H1 (cell line): ENCODE measurements at regions not wholly inside any gene's neighbourhood (a gene's known extent, or its start where the extent isn't known, plus 50 kb on each side); places are given as distances from the start of the nearest gene placed in this dataset.

Source experiments
- CHD1 ChIP-seq: IDR thresholded peaks from 2 replicates; pipeline ENCODE4 v1.6.1; 2012; ENCODE audit warnings: low read depth, low read length, improper control_type of control experiment
- CHD2 ChIP-seq: IDR thresholded peaks from 2 replicates; pipeline ENCODE4 v1.6.1; 2012; ENCODE audit warnings: low read length, improper control_type of control experiment
- CTCF ChIP-seq, 3 experiments: IDR thresholded peaks; 1 replicate in 2 of 3; 2 replicates in 1 of 3; pipeline versions ENCODE4 v1.5.1 to v1.6.1; 2011; ENCODE audit warnings: low read length in 3 of 3, mild to moderate bottlenecking in 3 of 3, inconsistent platforms in 2 of 3, low read depth in 1 of 3, moderate library complexity in 1 of 3; ENCODE audit not compliant: insufficient read depth in 1 of 3; ENCODE audit errors: control extremely low read depth in 1 of 3
- E2F6 ChIP-seq: IDR thresholded peaks from 2 replicates; pipeline ENCODE4 v1.6.1; 2012; ENCODE audit warnings: inconsistent platforms
- EP300 ChIP-seq, 2 experiments: IDR thresholded peaks; 1 replicate in 1 of 2; 2 replicates in 1 of 2; pipeline ENCODE4 v1.6.1; 2011 to 2012; ENCODE audit warnings: low read depth in 2 of 2, low read length in 2 of 2, mild to moderate bottlenecking in 2 of 2, borderline replicate concordance in 1 of 2, inconsistent platforms in 1 of 2, moderate library complexity in 1 of 2
- GABPA ChIP-seq: IDR thresholded peaks from 2 replicates; pipeline ENCODE4 v1.6.1; 2011; ENCODE audit warnings: mild to moderate bottlenecking, low read length, moderate library complexity, borderline replicate concordance; ENCODE audit not compliant: insufficient read depth
- KDM1A ChIP-seq: fragments of 200-600, 300-600 bp; sonication (generic); IDR thresholded peaks from 2 replicates; pipeline ENCODE4 v1.7.1; 2016; ENCODE audit warnings: mild to moderate bottlenecking, low read length, borderline replicate concordance
- POLR2A ChIP-seq, 2 experiments: IDR thresholded peaks; 1 replicate in 1 of 2; 2 replicates in 1 of 2; pipeline ENCODE4 v1.6.1; 2011; ENCODE audit warnings: low read depth in 2 of 2, low read length in 2 of 2, mild to moderate bottlenecking in 2 of 2; ENCODE audit errors: control extremely low read depth in 1 of 2
- POLR2AphosphoS5 ChIP-seq: IDR thresholded peaks from 2 replicates; pipeline ENCODE4 v1.6.1; 2011; ENCODE audit warnings: low read depth, low read length
- RBBP5 ChIP-seq: IDR thresholded peaks from 2 replicates; pipeline ENCODE4 v1.7.1; 2012; ENCODE audit warnings: low read depth, mild to moderate bottlenecking, inconsistent platforms, low read length, moderate library complexity, borderline replicate concordance
- SP1 ChIP-seq: IDR thresholded peaks from 2 replicates; pipeline ENCODE4 v1.6.1; 2011; ENCODE audit warnings: low read depth, low read length
- YY1 ChIP-seq: IDR thresholded peaks from 2 replicates; pipeline ENCODE4 v1.6.1; 2011; ENCODE audit warnings: low read depth, mild to moderate bottlenecking, low read length
- ZNF274 ChIP-seq: IDR thresholded peaks from 2 replicates; pipeline ENCODE4 v1.7.0; 2012; ENCODE audit warnings: low read length, borderline replicate concordance; ENCODE audit errors: extremely low read depth
- TF ChIP-seq, protein P1 (sequence below): IDR thresholded peaks from 2 replicates; pipeline ENCODE4 v1.6.1; 2012; ENCODE audit warnings: low read length, inconsistent platforms

DNA sequence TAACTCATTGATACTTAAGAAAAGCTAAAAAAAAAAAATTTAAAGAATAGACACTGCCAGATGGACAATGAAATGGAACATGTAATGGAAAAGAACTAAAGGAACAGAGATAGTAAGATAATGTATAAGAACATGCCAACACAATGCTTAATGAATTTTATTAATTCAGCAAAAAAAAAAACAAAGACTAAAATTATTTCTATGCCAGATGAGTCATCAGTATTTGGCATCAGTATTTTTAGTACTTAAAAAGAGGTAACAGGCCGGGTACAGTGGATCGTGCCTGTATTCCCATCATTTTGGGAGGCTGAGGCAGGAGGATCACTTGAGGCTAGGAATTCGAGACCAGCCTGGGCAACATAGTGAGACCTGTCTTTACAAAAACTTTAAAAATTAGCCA is 168.5 kb downstream of the CYB561 start:
- TF ChIP-seq SP1 = no peak
- TF ChIP-seq CTCF (IDR thresholded peaks at IDR 0.05; ENCODE audit: control extremely low read depth in 1 of 3, insufficient read depth in 1 of 3, low read depth in 1 of 3, low read length in 3 of 3) = no peak
- no peak for TF ChIP-seq CHD1
- no peak for TF ChIP-seq GABPA
- TF ChIP-seq POLR2AphosphoS5 = no peak
- no peak for TF ChIP-seq RBBP5
- no peak for TF ChIP-seq ZNF274
- TF ChIP-seq POLR2A (IDR thresholded peaks at IDR 0.05; ENCODE audit: control extremely low read depth in 1 of 2, low read depth in 2 of 2, low read length in 2 of 2) = no peak
- TF ChIP-seq E2F6 = no peak
- TF ChIP-seq EP300 (IDR thresholded peaks at IDR 0.05; ENCODE audit: borderline replicate concordance in 1 of 2, low read depth in 2 of 2, low read length in 2 of 2) = no peak
- TF ChIP-seq, protein P1, sequence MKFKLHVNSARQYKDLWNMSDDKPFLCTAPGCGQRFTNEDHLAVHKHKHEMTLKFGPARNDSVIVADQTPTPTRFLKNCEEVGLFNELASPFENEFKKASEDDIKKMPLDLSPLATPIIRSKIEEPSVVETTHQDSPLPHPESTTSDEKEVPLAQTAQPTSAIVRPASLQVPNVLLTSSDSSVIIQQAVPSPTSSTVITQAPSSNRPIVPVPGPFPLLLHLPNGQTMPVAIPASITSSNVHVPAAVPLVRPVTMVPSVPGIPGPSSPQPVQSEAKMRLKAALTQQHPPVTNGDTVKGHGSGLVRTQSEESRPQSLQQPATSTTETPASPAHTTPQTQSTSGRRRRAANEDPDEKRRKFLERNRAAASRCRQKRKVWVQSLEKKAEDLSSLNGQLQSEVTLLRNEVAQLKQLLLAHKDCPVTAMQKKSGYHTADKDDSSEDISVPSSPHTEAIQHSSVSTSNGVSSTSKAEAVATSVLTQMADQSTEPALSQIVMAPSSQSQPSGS = no peak
- TF ChIP-seq CHD2 = no peak
- TF ChIP-seq YY1 = no peak
- no peak for TF ChIP-seq KDM1A
